Smooth muscle cell (in vitro differentiated cells): ENCODE measurements at regions not wholly inside any gene's neighbourhood (a gene's known extent, or its start where the extent isn't known, plus 50 kb on each side); places are given as distances from the start of the nearest gene placed in this dataset.
"Not testable (repeated sequence)": the region's sequence is repeated elsewhere in the genome, so short reads cannot be mapped to it uniquely, and the experiment has no call there.

Experiments
- DNase-seq: peaks from one replicate; lab custom pipeline; 2025; ENCODE audit not compliant: unreplicated experiment; lab: John Stamatoyannopoulos, UW
- H2AFZ ChIP-seq: fragments of 200-600 bp; sonication (generic); 2 replicates; pipeline ENCODE4 v1.6.0; 2016; ENCODE audit warnings: antibody characterized with exemption, low read depth, mild to moderate bottlenecking
- H3F3A ChIP-seq: fragments of 200-600 bp; sonication (generic); 2 replicates; pipeline ENCODE4 v1.6.0; 2017; ENCODE audit warnings: antibody characterized with exemption, low read depth
- H3K27ac ChIP-seq: fragments of 200-600 bp; sonication (generic); 2 replicates; pipeline ENCODE4 v1.5.1; 2016; ENCODE audit warnings: low read depth, mild to moderate bottlenecking
- H3K27me3 ChIP-seq: fragments of 200-600 bp; sonication (generic); 2 replicates; pipeline ENCODE4 v1.6.1; 2016; ENCODE audit warnings: low read depth, mild to moderate bottlenecking
- H3K36me3 ChIP-seq: fragments of 200-600 bp; sonication (generic); 2 replicates; pipeline ENCODE4 v1.5.1; 2016; ENCODE audit warnings: low read depth
- H3K4me1 ChIP-seq: fragments of 200-600 bp; sonication (generic); 2 replicates; pipeline ENCODE4 v1.5.1; 2016; ENCODE audit warnings: low read depth
- H3K4me2 ChIP-seq: fragments of 200-600 bp; sonication (generic); 2 replicates; pipeline ENCODE4 v1.6.0; 2016; ENCODE audit warnings: mild to moderate bottlenecking
- H3K4me3 ChIP-seq: fragments of 200-600 bp; sonication (generic); 2 replicates; pipeline ENCODE4 v1.5.1; 2016; ENCODE audit warnings: mild to moderate bottlenecking
- H3K79me2 ChIP-seq: fragments of 200-600 bp; sonication (generic); 2 replicates; pipeline ENCODE4 v1.6.0; 2016; ENCODE audit warnings: low read depth, mild to moderate bottlenecking
- H3K9ac ChIP-seq: fragments of 200-600 bp; sonication (generic); 2 replicates; pipeline ENCODE4 v1.6.0; 2016; ENCODE audit warnings: low read depth
- H3K9me3 ChIP-seq: fragments of 200-600 bp; sonication (generic); replicated peaks from 2 replicates; pipeline ENCODE4 v1.5.1; 2016; ENCODE audit warnings: low read depth
- H4K20me1 ChIP-seq: fragments of 200-600 bp; sonication (generic); 2 replicates; pipeline ENCODE4 v1.6.0; 2016; ENCODE audit warnings: low read depth
- CTCF ChIP-seq: fragments of 200-600 bp; sonication (generic); IDR thresholded peaks from 2 replicates; pipeline ENCODE4 v1.5.1; 2017; ENCODE audit warnings: borderline replicate concordance, mild to moderate bottlenecking, antibody characterized with exemption; ENCODE audit not compliant: insufficient read depth, poor library complexity, severe bottlenecking
- WGBS: methylation state at CpG from one replicate; pipeline ENCODE4 v1.1.7; 2016; ENCODE audit warnings: low lambda C conversion rate; 5-methylcytosine and 5-hydroxymethylcytosine counted together

DNA sequence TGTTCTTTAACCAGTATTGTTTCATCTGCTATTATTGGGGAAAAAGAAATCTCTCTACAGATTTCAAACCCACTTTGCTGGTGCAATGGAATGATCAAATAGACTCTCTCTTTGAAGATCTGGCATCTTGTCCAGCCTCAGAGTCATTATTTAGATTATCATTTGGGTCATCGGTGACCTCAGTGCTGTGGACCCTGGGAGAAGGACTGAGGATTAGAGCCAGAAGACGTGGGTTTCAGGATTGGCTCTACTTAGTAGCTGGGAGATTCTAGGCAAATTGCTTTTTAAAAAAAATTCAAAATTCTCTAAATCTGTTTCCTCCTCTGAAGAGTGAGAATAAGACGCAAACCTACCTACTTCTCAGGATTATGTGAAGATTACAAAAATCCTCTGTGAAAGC is 107.6 kb upstream of the CTAGE1 start:
- Histone ChIP-seq H3K79me2 (no peaks in the 10 kb centered on the region), H4K20me1 (no peaks in the 10 kb centered on the region), H3K4me1 (no peaks in the 10 kb centered on the region), H3K4me2 (peak overlapping the region; percentile 31), H3K4me3 (no peak overlapping the region), H3K27ac (peak overlapping the region; percentile 41), H3K27me3 (no peaks in the 10 kb centered on the region), H3F3A (no peaks in the 10 kb centered on the region), H3K9me3 (no peaks in the 10 kb centered on the region), H3K36me3 (no peaks in the 10 kb centered on the region), H3K9ac (no peak overlapping the region), H2AFZ (no peak overlapping the region)
- no peak for DNase-seq
- no peak for TF ChIP-seq CTCF
- WGBS, result 42% methylated on average over 3 of the region's 3 CpGs

- H3F3A ChIP-seq, result no peaks in the 10 kb centered on the region
- WGBS, result 64% methylated on average over 3 of the region's 3 CpGs
- H4K20me1 ChIP-seq, result no peaks in the 10 kb centered on the region
- H3K36me3 ChIP-seq, result no peaks in the 10 kb centered on the region
- H3K9me3 ChIP-seq, result no peaks in the 10 kb centered on the region
- H2AFZ ChIP-seq, result peak overlapping the region; percentile 57
- H3K4me2 ChIP-seq, result no peak overlapping the region
- H3K27ac ChIP-seq, result peak overlapping the region; percentile 41
- TF ChIP-seq CTCF, result no peak
- H3K27me3 ChIP-seq, result no peaks in the 10 kb centered on the region
- H3K9ac ChIP-seq, result no peak overlapping the region
- DNase-seq, result no peak
- no peak overlapping the region for H3K4me3 ChIP-seq
- no peaks in the 10 kb centered on the region for H3K79me2 ChIP-seq
- no peaks in the 10 kb centered on the region for H3K4me1 ChIP-seq
Observed at GRCh38 chr18:22525883-22526282, 108.2 kb upstream of the CTAGE1 start.

GRCh38 chr18:22528291-22528690 is 110.6 kb upstream of the CTAGE1 start:
- 93% methylated on average over 3 of the region's 3 CpGs for WGBS
- H3K27me3 ChIP-seq, result no peaks in the 10 kb centered on the region
- no peak overlapping the region for H3K4me2 ChIP-seq
- H3K9ac ChIP-seq, result no peak overlapping the region
- no peak overlapping the region for H2AFZ ChIP-seq
- no peak for TF ChIP-seq CTCF
- H3K4me3 ChIP-seq, result no peak overlapping the region
- no peaks in the 10 kb centered on the region for H3K9me3 ChIP-seq
- H3K27ac ChIP-seq, result no peak overlapping the region
- no peaks in the 10 kb centered on the region for H3K4me1 ChIP-seq
- H3K36me3 ChIP-seq, result no peaks in the 10 kb centered on the region
- no peaks in the 10 kb centered on the region for H4K20me1 ChIP-seq
- H3K79me2 ChIP-seq, result no peaks in the 10 kb centered on the region
- no peaks in the 10 kb centered on the region for H3F3A ChIP-seq
- no peak for DNase-seq

DNA sequence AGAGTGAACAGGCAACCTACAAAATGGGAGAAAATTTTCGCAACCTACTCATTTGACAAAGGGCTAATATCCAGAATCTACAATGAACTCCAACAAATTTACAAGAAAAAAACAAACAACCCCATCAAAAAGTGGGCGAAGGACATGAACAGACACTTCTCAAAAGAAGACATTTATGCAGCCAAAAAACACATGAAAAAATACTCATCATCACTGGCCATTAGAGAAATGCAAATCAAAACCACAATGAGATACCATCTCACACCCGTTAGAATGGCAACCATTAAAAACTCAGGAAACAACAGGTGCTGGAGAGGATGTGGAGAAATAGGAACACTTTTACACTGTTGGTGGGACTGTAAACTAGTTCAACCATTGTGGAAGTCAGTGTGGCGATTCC is 117.0 kb upstream of the CTAGE1 start:
- not testable (repeated sequence) for H3K27me3 ChIP-seq, H3K9ac ChIP-seq, H3K4me3 ChIP-seq, H4K20me1 ChIP-seq, H2AFZ ChIP-seq, H3K36me3 ChIP-seq, H3K4me1 ChIP-seq, H3K27ac ChIP-seq, DNase-seq, H3K9me3 ChIP-seq, H3K79me2 ChIP-seq, H3K4me2 ChIP-seq, H3F3A ChIP-seq
- WGBS, result 97% methylated on average over 4 of the region's 4 CpGs
